ENCODE measurements at regions not wholly inside any gene's neighbourhood (a gene's known extent, or its start where the extent isn't known, plus 50 kb on each side); places are given as distances from the start of the nearest gene placed in this dataset.

DNA sequence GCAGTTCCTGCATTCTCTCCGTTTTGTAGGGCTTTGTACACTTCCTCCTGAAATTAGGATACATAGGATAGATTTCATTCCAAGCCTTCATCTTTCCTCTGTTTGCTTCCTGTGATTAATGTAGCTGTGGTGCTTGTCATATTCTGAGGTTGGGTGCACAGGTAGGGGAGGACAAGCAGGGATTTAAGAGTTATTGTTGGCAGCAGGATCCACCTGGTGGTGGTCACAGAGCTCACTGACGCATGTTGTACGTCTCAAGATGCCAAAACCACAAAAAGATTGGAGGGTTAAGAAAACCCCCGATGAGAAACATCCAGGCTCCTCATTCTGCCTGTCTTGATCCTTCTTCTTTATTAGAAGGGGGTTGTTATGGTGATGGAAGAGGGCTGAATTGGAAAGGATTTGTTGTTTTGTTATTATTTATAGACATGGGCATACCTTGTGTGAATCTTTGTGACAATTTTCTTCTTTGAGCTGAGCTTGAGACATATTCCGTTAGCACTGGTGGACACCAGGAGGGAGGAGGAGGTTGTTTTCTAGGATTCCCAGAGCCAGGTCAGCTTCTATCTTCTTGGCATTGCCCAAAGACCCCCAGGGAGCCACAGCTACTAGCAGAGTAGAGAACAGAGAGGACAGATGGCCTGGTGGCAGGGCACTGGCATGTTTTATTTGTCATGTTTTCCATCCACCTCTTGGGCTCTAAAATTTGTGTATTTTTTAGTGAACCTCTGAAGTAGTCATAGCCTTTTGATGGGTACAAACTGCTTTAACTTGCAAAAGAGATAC is 57.7 kb upstream of the LARS2 start:
- no peak for DNase-seq (ENCODE audit: low spot score)

DNA sequence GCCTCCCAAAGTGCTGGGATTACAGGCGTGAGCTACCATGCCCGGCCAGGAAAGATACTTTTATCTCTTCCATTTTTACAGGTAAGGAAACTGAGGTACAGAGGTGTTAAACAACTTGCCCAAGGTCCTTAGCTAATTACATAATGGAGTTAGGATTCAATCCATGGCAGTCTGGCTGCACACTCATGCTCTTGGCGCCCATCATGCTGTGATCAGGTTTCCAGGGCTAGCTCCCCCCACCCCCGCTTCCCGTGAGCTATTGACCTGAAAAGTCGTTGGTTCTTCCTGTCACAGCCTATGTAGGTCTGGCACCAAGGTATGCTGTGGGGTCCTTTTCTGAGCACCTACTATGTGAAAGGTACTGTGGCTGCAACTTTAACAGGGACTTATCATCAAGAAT is 55.9 kb upstream of the LARS2 start:
- DNase-seq (ENCODE audit: low spot score), result no peak

DNA sequence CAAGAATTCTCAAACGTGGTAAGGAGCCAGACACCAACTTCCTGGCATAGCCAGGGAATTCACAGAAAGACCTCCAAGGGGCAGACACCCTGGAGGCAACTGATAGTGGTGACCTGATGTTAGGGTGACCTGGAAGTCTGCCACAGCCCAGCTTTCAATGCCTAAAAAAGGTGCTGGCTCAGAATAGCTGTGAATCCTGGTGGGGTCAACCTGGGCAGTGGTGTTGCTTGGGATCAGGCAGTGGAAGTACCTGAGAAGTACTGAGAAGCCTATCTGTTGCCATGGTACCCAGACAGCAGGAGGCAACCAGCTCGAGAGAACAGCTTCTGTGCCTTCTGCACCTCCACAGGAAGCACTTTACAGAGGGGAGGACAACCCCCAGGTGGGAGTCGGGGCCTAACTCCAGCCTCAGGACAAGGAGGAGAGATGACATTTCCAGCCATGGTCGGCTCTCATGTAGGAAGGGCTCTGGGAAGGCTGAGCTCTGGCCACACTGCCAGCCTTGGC is 55.4 kb upstream of the LARS2 start:
- no peak for DNase-seq (ENCODE audit: low spot score)

DNA sequence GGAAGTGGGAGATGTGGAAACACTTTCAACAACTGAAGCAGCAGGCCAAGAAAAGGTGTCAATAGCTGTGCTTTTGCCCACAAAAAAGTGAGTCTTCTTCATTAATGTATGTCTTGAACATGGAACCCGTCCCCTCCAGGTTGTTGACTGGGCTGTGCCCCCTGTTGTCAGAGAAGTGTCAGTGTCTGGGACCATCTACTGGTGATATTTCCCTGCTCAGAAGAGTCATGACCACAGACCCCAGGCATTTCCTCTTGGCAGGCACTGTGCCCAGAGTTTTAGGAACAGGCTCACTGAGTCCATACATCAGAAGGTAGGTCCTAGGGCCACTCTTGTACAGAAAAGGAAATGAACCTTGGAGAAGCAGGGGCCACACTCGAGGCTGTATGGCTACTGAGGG is 54.8 kb upstream of the LARS2 start:
- DNase-seq (ENCODE audit: low spot score), result no peak

DNA sequence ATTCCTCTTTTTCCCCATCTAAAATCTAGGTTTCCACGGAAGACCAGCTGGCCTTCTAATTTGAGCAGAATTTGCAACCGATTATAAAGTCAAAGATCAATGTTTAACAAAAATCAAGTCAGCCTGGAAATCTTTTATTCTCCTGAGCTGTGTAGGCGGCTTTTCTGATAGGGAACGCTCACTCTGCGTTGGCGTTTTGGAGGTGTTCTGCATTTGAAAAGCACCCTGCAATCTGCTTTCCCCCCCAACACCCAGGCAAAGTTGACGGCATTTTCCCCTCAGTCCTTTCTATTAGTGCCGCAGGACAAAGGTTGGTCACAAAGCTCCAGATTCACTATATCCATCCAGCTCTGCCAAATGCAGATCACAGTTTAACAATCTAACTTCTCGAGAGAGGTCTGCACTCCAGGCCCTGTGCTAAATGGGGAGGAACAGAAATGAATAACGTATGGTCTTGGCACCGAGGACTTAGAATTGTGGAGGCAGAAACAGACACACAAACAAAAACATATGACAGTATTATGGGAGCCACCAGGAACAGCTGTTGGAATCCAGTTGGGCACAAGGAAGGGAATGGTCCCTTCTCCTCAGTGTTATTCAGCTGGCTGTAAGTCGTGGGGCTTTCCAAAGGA is 50.4 kb upstream of the LARS2 start:
- no peak for DNase-seq (ENCODE audit: low spot score)

All from kidney tubule cell (primary cell).